Liver (tissue), 8 donors: ENCODE measurements at regions not wholly inside any gene's neighbourhood (a gene's known extent, or its start where the extent isn't known, plus 50 kb on each side); places are given as distances from the start of the nearest gene placed in this dataset.

Experiments used
- DNase-seq: peaks from one replicate; pipeline ENCODE4 v3.0.0-alpha.2; 2017; ENCODE audit warnings: low spot score
- H3K27ac ChIP-seq, 2 donors: one replicate each; pipeline ENCODE4 v1.7.0; 2013; ENCODE audit warnings: inconsistent platforms in 2 of 2, low read length in 2 of 2, control low read depth in 1 of 2, low read depth in 1 of 2, mild to moderate bottlenecking in 1 of 2
- H3K27me3 ChIP-seq, 4 donors: one replicate each; pipeline versions ENCODE4 v1.6.1 to v1.7.0; 2013; ENCODE audit warnings: low read length in 3 of 4, inconsistent platforms in 1 of 4, mild to moderate bottlenecking in 1 of 4, moderate library complexity in 1 of 4; ENCODE audit not compliant: control insufficient read depth in 4 of 4, insufficient read depth in 4 of 4
- H3K36me3 ChIP-seq, 4 donors: one replicate each; pipeline versions ENCODE4 v1.6.1 to v1.7.0; 2013; ENCODE audit warnings: low read length in 3 of 4, mild to moderate bottlenecking in 3 of 4, low read depth in 1 of 4, moderate library complexity in 1 of 4; ENCODE audit not compliant: control insufficient read depth in 4 of 4, insufficient read depth in 3 of 4
- H3K4me1 ChIP-seq, 4 donors: one replicate each; pipeline versions ENCODE4 v1.6.1 to v1.7.0; 2013; ENCODE audit warnings: low read length in 3 of 4, mild to moderate bottlenecking in 3 of 4, moderate library complexity in 1 of 4; ENCODE audit not compliant: control insufficient read depth in 4 of 4, insufficient read depth in 4 of 4
- H3K4me3 ChIP-seq, 3 donors: one replicate each; pipeline versions ENCODE4 v1.6.1 to v1.7.0; 2013; ENCODE audit warnings: low read length in 3 of 3, control low read depth in 1 of 3, low read depth in 1 of 3, mild to moderate bottlenecking in 1 of 3
- H3K9ac ChIP-seq, 2 donors: one replicate each; pipeline ENCODE4 v1.7.0; 2013; ENCODE audit warnings: low read length in 2 of 2, mild to moderate bottlenecking in 2 of 2, moderate library complexity in 2 of 2, control low read depth in 1 of 2, low read depth in 1 of 2
- H3K9me3 ChIP-seq, 4 donors: one replicate each; pipeline versions ENCODE4 v1.6.1 to v1.7.0; 2013; ENCODE audit warnings: low read length in 3 of 4; ENCODE audit not compliant: control insufficient read depth in 4 of 4
- EGR1 ChIP-seq, 2 donors: IDR thresholded peaks; 2 replicates each; pipeline ENCODE4 v1.6.1; 2016 to 2018; ENCODE audit warnings: antibody characterized with exemption in 2 of 2, low read depth in 2 of 2
- FOXA1 ChIP-seq: IDR thresholded peaks from 2 replicates; pipeline ENCODE4 v1.6.1; 2016; ENCODE audit warnings: antibody characterized with exemption
- FOXA2 ChIP-seq: IDR thresholded peaks from 2 replicates; pipeline ENCODE4 v1.6.1; 2016; ENCODE audit warnings: antibody characterized with exemption
- GABPA ChIP-seq, 2 donors: IDR thresholded peaks in 1 of 2; conservative IDR thresholded peaks in 1 of 2; 2 replicates each; pipeline ENCODE4 v1.6.1; 2016; ENCODE audit warnings: antibody characterized with exemption in 2 of 2, mild to moderate bottlenecking in 1 of 2, moderate library complexity in 1 of 2
- HNF4A ChIP-seq, 2 donors: conservative IDR thresholded peaks; 2 replicates each; pipeline ENCODE4 v1.6.1; 2016; ENCODE audit warnings: antibody characterized with exemption in 2 of 2, mild to moderate bottlenecking in 2 of 2
- HNF4G ChIP-seq: IDR thresholded peaks from 2 replicates; pipeline ENCODE4 v1.6.1; 2016; ENCODE audit warnings: antibody characterized with exemption
- JUND ChIP-seq, 2 donors: IDR thresholded peaks; 2 replicates each; pipeline ENCODE4 v1.6.1; 2016; ENCODE audit warnings: antibody characterized with exemption in 2 of 2
- NR2F2 ChIP-seq: IDR thresholded peaks from 2 replicates; pipeline ENCODE4 v1.6.1; 2016; ENCODE audit warnings: antibody characterized with exemption
- RAD21 ChIP-seq, 2 donors: IDR thresholded peaks; 2 replicates each; pipeline ENCODE4 v1.6.1; 2016; ENCODE audit warnings: antibody characterized with exemption in 2 of 2, mild to moderate bottlenecking in 2 of 2
- RXRA ChIP-seq, 2 donors: IDR thresholded peaks; 2 replicates each; pipeline ENCODE4 v1.6.1; 2017 to 2018; ENCODE audit warnings: antibody characterized with exemption in 2 of 2, mild to moderate bottlenecking in 1 of 2
- SP1 ChIP-seq: IDR thresholded peaks from 2 replicates; pipeline ENCODE4 v1.6.1; 2018; ENCODE audit warnings: antibody characterized with exemption, mild to moderate bottlenecking
- TAF1 ChIP-seq: conservative IDR thresholded peaks from 2 replicates; pipeline ENCODE4 v1.6.1; 2016; ENCODE audit warnings: antibody characterized with exemption, mild to moderate bottlenecking
- YY1 ChIP-seq: IDR thresholded peaks from 2 replicates; pipeline ENCODE4 v1.6.1; 2016; ENCODE audit warnings: antibody characterized with exemption, mild to moderate bottlenecking
- WGBS: extraction: QIAGEN DNeasy Blood & Tissue Kit; methylation state at CpG from one replicate; pipeline ENCODE4 v1.1.7; 2013; 5-methylcytosine and 5-hydroxymethylcytosine counted together
- TF ChIP-seq, protein P1 (sequence below): fragments of 150-350 bp; IDR thresholded peaks from 2 replicates; pipeline ENCODE4 v1.5.1; 2017; ENCODE audit warnings: improper control_type of control experiment, low read depth, low read length; ENCODE audit not compliant: missing input control
- TF ChIP-seq, protein P2 (sequence below): IDR thresholded peaks from 2 replicates; pipeline ENCODE4 v1.6.1; 2016; ENCODE audit warnings: antibody characterized with exemption
- TF ChIP-seq, protein P3 (sequence below): IDR thresholded peaks from 2 replicates; pipeline ENCODE4 v1.6.1; 2016; ENCODE audit warnings: antibody characterized with exemption
- TF ChIP-seq, protein P4 (sequence below): IDR thresholded peaks from 2 replicates; pipeline ENCODE4 v1.6.1; 2016; ENCODE audit warnings: antibody characterized with exemption, mild to moderate bottlenecking
- TF ChIP-seq, protein P5 (sequence below): IDR thresholded peaks from 2 replicates; pipeline ENCODE4 v1.6.1; 2016; ENCODE audit warnings: antibody characterized with exemption
- donor health status: healthy.
- donor health status: healthy.
- donor health status: healthy.
- donor health status: healthy.
- donor health status: healthy.

DNA sequence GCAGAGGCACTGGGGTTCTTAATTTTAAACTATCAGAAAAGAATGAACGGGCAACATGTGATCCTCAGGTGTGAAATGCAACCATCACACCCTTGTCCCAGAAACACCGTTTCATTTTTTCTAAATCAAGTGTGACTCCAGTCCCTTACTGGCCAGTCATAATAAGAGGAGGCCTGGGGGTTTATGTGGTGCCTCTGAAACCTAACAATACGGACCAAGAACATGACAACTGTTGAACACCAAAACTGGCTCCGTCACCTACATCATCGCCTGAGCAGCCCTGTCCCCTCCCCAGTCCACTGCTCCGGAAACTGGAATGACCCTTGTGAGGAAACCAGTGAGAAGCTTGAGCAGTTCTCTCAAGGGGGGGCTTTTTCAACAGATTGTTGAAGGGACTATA, 55.9 kb upstream of the KIF26B start (continued):
- no peak for TF ChIP-seq FOXA2
- TF ChIP-seq RAD21 (IDR thresholded peaks at IDR 0.05) = no peak
- TF ChIP-seq, protein P1, sequence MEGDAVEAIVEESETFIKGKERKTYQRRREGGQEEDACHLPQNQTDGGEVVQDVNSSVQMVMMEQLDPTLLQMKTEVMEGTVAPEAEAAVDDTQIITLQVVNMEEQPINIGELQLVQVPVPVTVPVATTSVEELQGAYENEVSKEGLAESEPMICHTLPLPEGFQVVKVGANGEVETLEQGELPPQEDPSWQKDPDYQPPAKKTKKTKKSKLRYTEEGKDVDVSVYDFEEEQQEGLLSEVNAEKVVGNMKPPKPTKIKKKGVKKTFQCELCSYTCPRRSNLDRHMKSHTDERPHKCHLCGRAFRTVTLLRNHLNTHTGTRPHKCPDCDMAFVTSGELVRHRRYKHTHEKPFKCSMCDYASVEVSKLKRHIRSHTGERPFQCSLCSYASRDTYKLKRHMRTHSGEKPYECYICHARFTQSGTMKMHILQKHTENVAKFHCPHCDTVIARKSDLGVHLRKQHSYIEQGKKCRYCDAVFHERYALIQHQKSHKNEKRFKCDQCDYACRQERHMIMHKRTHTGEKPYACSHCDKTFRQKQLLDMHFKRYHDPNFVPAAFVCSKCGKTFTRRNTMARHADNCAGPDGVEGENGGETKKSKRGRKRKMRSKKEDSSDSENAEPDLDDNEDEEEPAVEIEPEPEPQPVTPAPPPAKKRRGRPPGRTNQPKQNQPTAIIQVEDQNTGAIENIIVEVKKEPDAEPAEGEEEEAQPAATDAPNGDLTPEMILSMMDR = no peak

DNA sequence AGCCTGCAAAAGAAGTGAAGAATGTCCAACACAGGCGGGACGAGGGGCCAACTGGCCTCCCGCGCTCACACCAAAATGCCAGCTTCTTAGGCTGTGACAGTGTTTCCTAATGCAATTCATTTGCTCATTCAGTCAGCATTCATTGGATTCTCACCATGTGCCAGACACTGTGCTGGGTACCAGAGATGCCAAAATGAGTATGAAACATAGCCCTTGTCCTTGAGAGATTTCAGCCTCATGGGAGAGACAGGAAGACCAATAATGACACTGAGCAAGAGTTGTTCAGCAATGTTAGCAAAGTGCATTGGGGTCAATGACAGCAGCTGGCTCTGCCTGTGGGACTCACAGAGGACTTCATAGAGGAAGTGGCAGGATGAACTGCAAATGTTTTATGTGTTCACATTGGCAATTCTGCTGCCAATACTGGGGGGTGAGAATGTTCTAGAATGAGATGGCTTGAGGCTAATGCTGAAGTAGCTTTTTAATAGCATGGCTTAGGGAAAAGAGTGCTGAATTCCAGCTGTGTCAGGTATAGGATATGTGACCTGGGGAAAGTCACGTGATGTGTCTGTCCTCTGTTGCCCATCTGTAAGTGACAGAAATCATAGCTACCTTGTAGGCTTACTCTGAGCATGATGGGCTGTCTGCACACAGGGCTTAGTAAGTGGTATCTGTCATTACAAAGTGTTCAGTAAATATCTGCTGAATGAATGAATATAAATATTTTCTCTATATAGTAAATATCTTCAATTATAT, 58.3 kb upstream of the KIF26B start:
- no peaks in the 10 kb centered on the region for H3K27me3 ChIP-seq
- 87% methylated on average over 5 of the region's 5 CpGs for WGBS

More for the DNA sequence above, 58.3 kb upstream of the KIF26B start:
- TF ChIP-seq, protein P2, sequence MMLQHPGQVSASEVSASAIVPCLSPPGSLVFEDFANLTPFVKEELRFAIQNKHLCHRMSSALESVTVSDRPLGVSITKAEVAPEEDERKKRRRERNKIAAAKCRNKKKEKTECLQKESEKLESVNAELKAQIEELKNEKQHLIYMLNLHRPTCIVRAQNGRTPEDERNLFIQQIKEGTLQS = no peak
- TF ChIP-seq JUND (IDR thresholded peaks at IDR 0.05) (no peak), EGR1 (IDR thresholded peaks at IDR 0.05; ENCODE audit: low read depth in 2 of 2) (no peak), TAF1 (no peak), RXRA (IDR thresholded peaks at IDR 0.05) (peak; percentile 87 to 98), GABPA (IDR thresholded peaks at IDR 0.05 in 1 of 2, conservative IDR thresholded peaks at IDR 0.05 in 1 of 2) (no peak), HNF4G (peak; percentile 31), RAD21 (IDR thresholded peaks at IDR 0.05) (peak in 1 of 2 donors; percentile 49), FOXA2 (no peak), FOXA1 (no peak), YY1 (peak; percentile 17), SP1 (peak; percentile 85), NR2F2 (peak; percentile 74), HNF4A (conservative IDR thresholded peaks at IDR 0.05) (peak; percentile 37 to 72)
- TF ChIP-seq, protein P1 = no peak
- TF ChIP-seq, protein P3, sequence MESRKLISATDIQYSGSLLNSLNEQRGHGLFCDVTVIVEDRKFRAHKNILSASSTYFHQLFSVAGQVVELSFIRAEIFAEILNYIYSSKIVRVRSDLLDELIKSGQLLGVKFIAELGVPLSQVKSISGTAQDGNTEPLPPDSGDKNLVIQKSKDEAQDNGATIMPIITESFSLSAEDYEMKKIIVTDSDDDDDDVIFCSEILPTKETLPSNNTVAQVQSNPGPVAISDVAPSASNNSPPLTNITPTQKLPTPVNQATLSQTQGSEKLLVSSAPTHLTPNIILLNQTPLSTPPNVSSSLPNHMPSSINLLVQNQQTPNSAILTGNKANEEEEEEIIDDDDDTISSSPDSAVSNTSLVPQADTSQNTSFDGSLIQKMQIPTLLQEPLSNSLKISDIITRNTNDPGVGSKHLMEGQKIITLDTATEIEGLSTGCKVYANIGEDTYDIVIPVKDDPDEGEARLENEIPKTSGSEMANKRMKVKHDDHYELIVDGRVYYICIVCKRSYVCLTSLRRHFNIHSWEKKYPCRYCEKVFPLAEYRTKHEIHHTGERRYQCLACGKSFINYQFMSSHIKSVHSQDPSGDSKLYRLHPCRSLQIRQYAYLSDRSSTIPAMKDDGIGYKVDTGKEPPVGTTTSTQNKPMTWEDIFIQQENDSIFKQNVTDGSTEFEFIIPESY = no peak
- TF ChIP-seq, protein P4, sequence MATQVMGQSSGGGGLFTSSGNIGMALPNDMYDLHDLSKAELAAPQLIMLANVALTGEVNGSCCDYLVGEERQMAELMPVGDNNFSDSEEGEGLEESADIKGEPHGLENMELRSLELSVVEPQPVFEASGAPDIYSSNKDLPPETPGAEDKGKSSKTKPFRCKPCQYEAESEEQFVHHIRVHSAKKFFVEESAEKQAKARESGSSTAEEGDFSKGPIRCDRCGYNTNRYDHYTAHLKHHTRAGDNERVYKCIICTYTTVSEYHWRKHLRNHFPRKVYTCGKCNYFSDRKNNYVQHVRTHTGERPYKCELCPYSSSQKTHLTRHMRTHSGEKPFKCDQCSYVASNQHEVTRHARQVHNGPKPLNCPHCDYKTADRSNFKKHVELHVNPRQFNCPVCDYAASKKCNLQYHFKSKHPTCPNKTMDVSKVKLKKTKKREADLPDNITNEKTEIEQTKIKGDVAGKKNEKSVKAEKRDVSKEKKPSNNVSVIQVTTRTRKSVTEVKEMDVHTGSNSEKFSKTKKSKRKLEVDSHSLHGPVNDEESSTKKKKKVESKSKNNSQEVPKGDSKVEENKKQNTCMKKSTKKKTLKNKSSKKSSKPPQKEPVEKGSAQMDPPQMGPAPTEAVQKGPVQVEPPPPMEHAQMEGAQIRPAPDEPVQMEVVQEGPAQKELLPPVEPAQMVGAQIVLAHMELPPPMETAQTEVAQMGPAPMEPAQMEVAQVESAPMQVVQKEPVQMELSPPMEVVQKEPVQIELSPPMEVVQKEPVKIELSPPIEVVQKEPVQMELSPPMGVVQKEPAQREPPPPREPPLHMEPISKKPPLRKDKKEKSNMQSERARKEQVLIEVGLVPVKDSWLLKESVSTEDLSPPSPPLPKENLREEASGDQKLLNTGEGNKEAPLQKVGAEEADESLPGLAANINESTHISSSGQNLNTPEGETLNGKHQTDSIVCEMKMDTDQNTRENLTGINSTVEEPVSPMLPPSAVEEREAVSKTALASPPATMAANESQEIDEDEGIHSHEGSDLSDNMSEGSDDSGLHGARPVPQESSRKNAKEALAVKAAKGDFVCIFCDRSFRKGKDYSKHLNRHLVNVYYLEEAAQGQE = no peak
- TF ChIP-seq, protein P5, sequence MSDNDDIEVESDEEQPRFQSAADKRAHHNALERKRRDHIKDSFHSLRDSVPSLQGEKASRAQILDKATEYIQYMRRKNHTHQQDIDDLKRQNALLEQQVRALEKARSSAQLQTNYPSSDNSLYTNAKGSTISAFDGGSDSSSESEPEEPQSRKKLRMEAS = no peak
- Histone ChIP-seq H3K36me3 (no peaks in the 10 kb centered on the region), H3K4me1 (peaks cover 0 to 8% (median 5%) of the 10 kb centered on the region in 4 donors), H3K27ac (peak overlapping the region in 1 of 2 donors; percentile 38), H3K4me3 (no peak overlapping the region), H3K9ac (no peak overlapping the region), H3K9me3 (no peaks in the 10 kb centered on the region)
- no peak for DNase-seq
